Brain microvascular endothelial cell (primary cell): ENCODE measurements at regions not wholly inside any gene's neighbourhood (a gene's known extent, or its start where the extent isn't known, plus 50 kb on each side); places are given as distances from the start of the nearest gene placed in this dataset.
"Not testable (repeated sequence)": the region's sequence is repeated elsewhere in the genome, so short reads cannot be mapped to it uniquely, and the experiment has no call there.

Experiments used
- DNase-seq: peaks from one replicate; pipeline ENCODE4 v3.0.0-alpha.2; 2020
- H3K27ac ChIP-seq: fragments of 250-450 bp; sonication (Bioruptor Pico); 2 replicates; pipeline ENCODE4 v1.5.1; 2020; ENCODE audit warnings: mild to moderate bottlenecking, moderate library complexity
- H3K27me3 ChIP-seq: fragments of 250-450 bp; sonication (Bioruptor Pico); replicated peaks from 2 replicates; pipeline ENCODE4 v1.5.1; 2020; ENCODE audit warnings: mild to moderate bottlenecking
- H3K36me3 ChIP-seq: fragments of 250-450 bp; sonication (Bioruptor Pico); replicated peaks from 2 replicates; pipeline ENCODE4 v1.5.1; 2020; ENCODE audit warnings: mild to moderate bottlenecking
- H3K4me3 ChIP-seq: 2 replicates; pipeline ENCODE4 v1.5.1; 2011; ENCODE audit warnings: low read depth, mild to moderate bottlenecking, control low read depth, low read length, moderate library complexity
- in situ Hi-C: cut with HindIII; loops from 2 replicates; pipeline ENCODE4 v1.10.0; 2017; ENCODE audit warnings: low sequenced_read_pairs, low pct_ligation_motif_present
- TF ChIP-seq, protein P1 (sequence below): IDR thresholded peaks from 2 replicates; pipeline ENCODE4 v1.5.1; 2011; ENCODE audit warnings: low read depth, mild to moderate bottlenecking, moderate library complexity, low read length, control low read depth, inconsistent platforms; ENCODE audit errors: missing control alignments

DNA sequence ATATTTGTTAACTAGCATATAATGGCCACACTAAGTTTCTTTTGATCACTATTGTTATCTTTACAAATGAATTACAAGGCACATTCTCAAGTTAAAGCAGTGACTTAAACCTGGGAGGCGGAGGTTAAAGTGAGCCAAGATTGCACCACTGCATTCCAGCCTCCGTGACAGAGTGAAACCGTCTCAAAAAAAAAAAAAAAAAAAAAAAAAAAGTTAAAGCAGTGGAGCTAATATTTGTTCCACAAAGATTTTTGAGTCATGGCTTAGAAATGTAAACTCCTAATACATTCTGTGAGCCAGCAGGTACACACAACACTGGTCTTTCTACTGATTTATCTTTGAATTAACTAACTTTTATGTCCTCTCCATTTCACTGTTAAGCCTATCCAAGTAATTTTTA lies 221.7 kb upstream of the HTR1E start:
- in situ Hi-C loops, result no loop called here
- no peak for DNase-seq

DNA sequence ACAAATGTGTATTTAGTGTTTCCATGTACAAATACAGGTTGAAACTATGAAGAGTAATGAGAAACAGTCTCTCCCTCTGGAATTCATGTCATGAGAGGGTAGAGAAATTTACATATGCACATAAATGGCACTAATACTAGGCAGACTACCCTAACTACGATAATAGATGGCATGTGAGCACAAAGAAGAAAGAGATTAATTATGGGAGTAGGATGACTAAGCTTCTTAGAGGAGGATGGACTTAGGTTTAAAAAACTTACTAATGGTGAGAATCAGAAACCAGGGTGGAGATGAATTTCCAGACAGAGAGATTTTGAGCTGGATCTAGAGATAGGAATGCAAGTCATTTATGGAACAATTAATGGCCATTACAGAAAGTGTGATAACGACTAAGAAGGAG lies 225.3 kb upstream of the HTR1E start:
- no peak for DNase-seq
- in situ Hi-C loops, result no loop called here
- Histone ChIP-seq H3K27me3 (no peaks in the 10 kb centered on the region), H3K27ac (no peak overlapping the region), H3K4me3 (no peak overlapping the region), H3K36me3 (no peaks in the 10 kb centered on the region)
- TF ChIP-seq, protein P1, sequence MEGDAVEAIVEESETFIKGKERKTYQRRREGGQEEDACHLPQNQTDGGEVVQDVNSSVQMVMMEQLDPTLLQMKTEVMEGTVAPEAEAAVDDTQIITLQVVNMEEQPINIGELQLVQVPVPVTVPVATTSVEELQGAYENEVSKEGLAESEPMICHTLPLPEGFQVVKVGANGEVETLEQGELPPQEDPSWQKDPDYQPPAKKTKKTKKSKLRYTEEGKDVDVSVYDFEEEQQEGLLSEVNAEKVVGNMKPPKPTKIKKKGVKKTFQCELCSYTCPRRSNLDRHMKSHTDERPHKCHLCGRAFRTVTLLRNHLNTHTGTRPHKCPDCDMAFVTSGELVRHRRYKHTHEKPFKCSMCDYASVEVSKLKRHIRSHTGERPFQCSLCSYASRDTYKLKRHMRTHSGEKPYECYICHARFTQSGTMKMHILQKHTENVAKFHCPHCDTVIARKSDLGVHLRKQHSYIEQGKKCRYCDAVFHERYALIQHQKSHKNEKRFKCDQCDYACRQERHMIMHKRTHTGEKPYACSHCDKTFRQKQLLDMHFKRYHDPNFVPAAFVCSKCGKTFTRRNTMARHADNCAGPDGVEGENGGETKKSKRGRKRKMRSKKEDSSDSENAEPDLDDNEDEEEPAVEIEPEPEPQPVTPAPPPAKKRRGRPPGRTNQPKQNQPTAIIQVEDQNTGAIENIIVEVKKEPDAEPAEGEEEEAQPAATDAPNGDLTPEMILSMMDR, result no peak

More for the DNA sequence above, 221.7 kb upstream of the HTR1E start:
- Histone ChIP-seq H3K27me3 (no peaks in the 10 kb centered on the region), H3K36me3 (no peaks in the 10 kb centered on the region), H3K27ac (no peak overlapping the region), H3K4me3 (no peak overlapping the region)
- TF ChIP-seq, protein P1, result no peak

DNA sequence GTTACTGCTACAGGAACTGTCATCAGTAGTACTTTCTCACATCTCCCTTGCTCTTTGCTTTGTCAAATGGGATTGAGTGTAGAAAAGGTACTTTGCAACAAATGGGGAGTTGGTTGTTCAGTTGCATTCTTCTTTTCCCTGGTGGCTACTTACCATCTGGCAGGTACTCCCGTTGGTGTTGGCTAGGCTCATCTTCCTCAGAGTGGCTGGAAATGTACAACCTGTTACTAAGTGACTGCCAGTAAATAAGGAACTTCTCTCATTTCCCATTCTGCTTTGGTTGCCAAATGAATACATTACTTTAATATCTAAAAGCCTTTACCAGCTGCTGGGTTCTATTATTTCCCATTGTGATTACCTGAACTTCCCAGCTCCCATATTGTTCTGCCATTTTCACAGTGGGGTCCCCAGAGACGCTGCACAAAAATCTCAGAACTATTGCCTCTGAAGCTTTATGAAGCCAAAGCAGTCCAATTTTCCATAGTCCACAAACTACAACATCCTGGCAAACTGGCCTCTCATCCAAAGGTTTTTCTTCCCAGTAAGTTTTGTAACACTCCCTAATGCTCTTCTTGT lies 229.7 kb upstream of the HTR1E start:
- Histone ChIP-seq H3K27ac (no peak overlapping the region), H3K27me3 (no peaks in the 10 kb centered on the region), H3K36me3 (no peaks in the 10 kb centered on the region), H3K4me3 (no peak overlapping the region)
- TF ChIP-seq, protein P1, result no peak
- in situ Hi-C loops, result no loop called here
- DNase-seq, result no peak

DNA sequence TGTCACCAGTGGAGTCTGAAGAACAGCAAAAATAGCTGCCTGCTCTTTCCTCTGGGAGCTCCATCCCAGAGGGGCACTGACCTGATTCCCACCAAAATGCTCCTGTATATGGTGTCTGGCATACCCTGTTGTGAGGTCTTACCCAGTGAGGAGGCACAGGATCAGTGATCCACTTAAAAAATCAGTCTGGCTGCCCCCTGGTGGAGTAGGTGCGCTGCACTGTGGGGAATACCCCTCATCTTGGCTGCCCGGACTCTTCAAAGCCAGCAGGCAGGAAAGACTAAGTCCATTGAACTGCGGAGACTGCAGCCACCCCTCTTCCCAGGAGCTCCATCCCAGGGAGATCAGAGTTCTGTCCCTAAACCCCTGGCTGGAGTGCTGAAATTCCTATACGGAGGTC lies 230.9 kb upstream of the HTR1E start:
- no peak for DNase-seq
- TF ChIP-seq, protein P1, result no peak

DNA sequence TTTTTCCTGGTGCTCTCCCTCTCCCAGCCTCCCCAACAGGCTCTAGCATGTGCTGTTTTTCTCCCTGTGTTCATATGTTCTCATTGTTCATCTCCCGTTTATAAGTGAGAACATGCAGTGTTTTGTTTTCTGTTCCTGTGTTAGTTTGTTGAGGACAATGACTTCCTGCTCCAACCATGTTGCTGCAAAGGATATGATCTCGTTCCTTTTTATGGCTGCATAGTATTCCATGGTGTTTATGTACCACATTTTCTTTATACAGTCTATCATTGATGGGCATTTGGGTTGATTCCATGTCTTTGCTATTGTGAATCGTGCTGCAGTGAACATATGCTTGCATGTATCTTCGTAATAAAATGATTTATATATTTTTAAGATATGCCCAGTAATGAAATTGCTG lies 236.1 kb upstream of the HTR1E start:
- H3K4me3 ChIP-seq, H3K27me3 ChIP-seq, in situ Hi-C loops, H3K27ac ChIP-seq, DNase-seq, H3K36me3 ChIP-seq: not testable (repeated sequence)

More for the DNA sequence above, 230.9 kb upstream of the HTR1E start:
- no peaks in the 10 kb centered on the region for H3K27me3 ChIP-seq
- in situ Hi-C loops, result no loop called here
- no peak overlapping the region for H3K27ac ChIP-seq
- no peak overlapping the region for H3K4me3 ChIP-seq
- H3K36me3 ChIP-seq, result no peaks in the 10 kb centered on the region

DNA sequence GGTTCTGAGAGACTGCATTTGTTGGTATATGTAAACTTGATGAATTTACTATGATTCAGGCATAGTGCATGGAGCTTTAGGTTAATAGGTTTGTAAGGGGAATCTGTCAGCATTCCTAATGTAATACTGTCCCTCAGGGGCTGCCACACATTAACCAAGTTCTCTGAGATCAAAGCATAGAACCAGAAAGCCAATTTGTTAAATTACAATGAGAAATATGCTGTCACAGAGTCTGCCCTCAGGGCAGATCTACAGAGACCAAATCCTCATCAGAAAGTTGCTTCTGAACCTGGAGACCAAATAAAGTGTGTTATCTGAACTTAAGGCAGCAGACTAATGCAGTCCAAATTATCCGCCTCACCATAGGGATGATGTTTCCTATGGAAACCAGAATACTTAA lies 250.8 kb upstream of the HTR1E start:
- H3K27ac ChIP-seq, result no peak overlapping the region
- H3K36me3 ChIP-seq, result no peaks in the 10 kb centered on the region
- DNase-seq, result no peak
- H3K4me3 ChIP-seq, result no peak overlapping the region
- no peaks in the 10 kb centered on the region for H3K27me3 ChIP-seq
- in situ Hi-C loops, result no loop called here
- TF ChIP-seq, protein P1, result no peak
